Stimulated activated CD4-positive, alpha-beta T cell treated with anti-CD3 and anti-CD28 coated beads, Interleukin-4, amount 100 ng/mL, for 1 hour (primary cell): ENCODE measurements at regions not wholly inside any gene's neighbourhood (a gene's known extent, or its start where the extent isn't known, plus 50 kb on each side); places are given as distances from the start of the nearest gene placed in this dataset.
"Not testable (repeated sequence)": the region's sequence is repeated elsewhere in the genome, so short reads cannot be mapped to it uniquely, and the experiment has no call there.

ENCODE experiments used
- DNase-seq: peaks from one replicate; pipeline ENCODE4 v3.0.0-alpha.2; 2020

DNA sequence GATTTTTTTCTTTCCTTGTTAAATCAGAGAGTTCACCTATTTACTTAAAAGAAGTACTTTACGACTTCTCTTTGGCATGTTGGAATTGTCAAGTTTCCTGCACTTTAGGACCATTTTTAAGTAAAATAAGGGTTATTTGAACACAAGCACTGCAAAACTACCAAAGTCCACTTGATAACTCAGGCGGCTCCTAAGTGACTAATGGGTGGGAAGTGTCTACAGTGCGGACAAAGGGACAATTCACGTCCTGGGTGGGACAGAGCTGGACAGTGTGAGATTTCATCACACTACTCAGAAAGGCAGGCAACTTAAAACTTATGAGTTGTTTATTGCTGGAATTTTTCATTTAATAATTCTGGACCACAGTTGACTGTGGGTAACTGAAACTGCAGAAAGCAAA, 590.2 kb upstream of the UBE2E2 start:
- DNase-seq, result no peak

- no peak for DNase-seq
Observed at GRCh38 chr3:22615790-22616189, 587.3 kb upstream of the UBE2E2 start.

GRCh38 chr3:22617372-22617771, 585.8 kb upstream of the UBE2E2 start:
- no peak for DNase-seq

- no peak for DNase-seq
Observed at GRCh38 chr3:22620498-22620897, 582.6 kb upstream of the UBE2E2 start.

DNA sequence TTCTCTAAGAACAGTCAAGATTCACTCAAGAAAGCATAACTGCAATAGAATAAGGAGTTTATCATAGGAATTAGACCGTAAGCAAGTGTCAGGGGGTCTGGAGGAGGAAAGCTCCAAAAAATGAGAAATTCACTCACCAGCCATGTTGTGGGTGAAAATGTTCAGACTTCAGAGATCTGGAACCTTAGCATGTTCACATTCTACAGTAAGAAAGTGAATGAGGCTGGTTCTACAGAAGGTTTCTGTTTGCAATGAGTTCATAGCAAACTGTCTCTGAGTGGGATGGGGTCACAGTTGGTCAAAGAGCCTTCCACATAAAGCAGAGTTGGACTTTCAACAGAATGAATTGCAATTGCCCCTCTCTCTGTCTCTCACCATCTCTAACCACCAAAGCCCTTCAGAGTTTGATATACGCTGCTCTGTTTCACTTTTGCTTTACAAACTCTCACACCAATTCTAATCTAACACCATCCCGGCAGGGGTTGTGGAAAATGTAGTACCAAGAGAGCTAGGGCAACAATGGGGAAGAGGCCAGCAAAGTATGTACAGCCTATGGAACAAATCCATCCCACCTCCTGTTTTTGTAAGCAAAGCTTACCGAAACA, 581.8 kb upstream of the UBE2E2 start:
- no peak for DNase-seq

GRCh38 chr3:22627993-22628499, 575.1 kb upstream of the UBE2E2 start:
- DNase-seq, result no peak

- no peak for DNase-seq
Observed at GRCh38 chr3:22632536-22632935, 570.6 kb upstream of the UBE2E2 start.

GRCh38 chr3:22634433-22634832, 568.7 kb upstream of the UBE2E2 start:
- no peak for DNase-seq

DNA sequence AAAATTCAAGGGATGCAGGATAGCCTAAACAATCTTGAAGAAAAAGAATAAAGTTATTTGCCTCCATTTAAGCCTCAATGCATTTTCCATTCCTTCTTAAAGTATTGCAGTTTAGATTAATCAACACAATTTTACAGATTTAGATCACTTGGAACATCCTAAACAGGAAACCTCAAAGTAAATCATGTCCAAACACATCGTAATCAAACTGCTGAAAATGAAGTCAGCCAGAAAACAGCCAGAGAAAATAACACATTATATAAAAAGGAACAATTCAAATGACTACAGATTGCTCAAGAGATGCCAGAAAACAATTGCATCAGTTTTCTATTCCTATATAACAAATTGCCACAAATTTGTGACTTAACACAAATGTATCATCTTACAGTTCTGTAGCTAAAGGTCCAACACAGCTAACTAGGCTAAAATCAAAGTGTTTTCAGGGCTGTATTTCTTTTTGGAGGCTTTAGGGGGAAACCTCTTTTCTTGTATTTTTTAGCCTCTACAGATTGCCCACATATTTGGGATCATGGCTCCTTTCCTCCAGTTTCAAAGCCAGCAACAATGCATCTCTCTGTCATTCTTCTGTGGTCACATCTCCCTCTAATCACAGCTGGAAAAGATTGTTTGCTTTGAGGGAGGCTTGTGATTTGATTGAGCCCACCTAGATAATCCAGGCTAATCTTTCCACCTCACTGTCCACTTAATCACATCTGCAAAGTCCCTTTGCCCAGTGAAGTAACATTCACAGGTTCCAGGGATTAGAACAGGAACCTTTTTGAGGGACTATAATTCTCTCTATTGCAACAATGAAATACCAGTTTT, 543.3 kb upstream of the UBE2E2 start:
- no peak for DNase-seq

GRCh38 chr3:22660606-22661005, 542.5 kb upstream of the UBE2E2 start:
- no peak for DNase-seq

DNA sequence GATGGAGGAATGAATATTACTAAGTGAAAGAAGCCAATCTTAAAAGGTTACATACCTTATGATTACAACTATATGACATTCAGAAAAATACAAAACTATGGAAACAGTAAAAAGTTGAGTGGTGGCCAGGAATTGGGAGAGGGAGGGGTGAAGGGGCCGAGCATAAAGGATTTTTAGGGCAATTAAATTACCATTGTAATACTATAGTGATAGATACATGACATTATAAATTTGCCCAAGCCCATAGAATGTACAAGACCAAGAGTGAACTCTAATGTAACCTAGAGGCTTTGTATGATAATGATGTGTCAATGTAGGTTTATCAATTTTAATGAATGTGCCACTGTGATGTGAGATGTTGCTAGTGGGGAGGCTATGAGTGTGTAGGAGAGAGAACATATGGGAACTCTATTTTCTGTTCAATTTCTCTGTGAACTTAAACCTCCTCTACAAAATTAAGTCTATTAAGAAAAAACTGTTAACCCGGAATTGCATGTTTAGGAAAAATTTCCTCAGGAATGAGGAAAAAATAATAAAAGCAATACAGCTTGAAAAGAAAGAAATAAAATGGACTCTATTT, 541.9 kb upstream of the UBE2E2 start:
- no peak for DNase-seq

DNA sequence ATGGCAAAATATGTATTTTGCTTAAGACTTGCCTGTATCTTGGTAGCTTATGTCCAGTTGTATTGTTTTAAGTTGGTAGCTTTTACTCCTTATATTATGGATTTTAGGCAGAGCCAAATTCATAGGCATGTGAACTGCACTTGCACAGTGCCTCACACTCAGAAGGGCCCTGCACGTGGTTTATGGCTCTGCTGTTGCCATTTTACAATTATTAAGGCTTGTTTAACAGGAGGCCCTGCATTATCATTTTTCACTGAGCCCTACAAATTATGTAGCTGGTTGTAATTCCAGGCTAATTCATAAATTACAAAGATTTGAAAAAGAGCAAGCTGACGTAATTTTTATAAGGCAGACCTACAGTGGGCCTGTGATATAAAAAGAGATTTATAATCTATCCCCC, 537.6 kb upstream of the UBE2E2 start:
- no peak for DNase-seq

- DNase-seq, result no peak
Observed at GRCh38 chr3:22666736-22667135, 536.4 kb upstream of the UBE2E2 start.

DNA sequence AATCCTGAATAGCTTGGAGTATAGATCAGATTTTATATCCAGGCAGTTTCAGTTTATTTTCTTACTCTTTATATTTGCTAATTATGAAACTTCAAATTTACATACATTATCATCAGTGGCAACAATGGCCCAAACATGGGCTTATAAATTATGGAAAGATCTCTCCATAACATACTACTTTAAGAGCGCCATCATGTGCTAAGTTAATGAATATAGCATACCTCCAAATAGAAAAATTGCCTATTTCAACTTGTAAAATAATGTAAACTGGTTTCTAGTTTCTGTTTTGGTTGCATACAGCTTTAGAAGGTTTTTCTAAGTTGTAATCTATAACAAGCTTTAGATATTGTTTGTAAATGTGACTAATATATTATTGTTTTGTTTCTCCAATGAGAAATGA, 531.3 kb upstream of the UBE2E2 start:
- no peak for DNase-seq

DNA sequence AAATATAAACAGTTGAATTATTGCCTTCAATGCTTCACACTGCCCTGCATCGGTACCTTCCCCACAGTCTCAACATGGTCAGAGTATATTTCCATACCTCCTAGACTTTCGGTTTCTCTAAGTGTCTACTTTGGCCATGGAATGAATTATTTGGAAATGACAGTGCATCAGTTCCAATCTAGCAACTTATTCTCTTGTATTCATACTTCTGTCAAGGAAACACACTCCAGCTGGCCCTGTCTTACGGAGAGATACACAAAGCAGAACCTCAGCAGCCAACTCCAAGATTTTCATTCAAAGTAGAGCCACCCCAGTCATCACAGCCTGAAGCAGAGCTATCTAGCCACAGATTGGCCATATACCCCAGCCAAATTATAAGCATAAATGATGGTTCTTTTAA, 518.4 kb upstream of the UBE2E2 start:
- no peak for DNase-seq

GRCh38 chr3:22685597-22685996, 517.5 kb upstream of the UBE2E2 start:
- DNase-seq, result no peak

DNA sequence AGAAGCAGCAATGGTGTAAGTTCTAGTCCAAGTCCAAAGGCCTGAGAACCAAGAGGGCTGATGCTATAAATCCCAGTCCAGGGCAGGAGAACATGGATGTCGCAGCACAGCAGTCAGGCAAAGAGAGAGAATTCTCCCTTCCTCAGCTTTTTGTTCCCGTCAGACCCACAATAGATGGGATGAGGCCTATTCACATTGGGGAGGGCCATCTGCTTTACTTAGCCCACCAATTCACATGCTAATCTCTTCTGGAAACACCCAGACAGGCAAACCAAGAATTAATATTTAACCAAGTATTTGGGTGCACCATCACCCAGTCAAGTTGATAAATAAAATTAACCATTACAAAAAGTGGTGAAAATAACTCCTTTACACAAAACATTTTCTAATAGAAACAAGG, 511.7 kb upstream of the UBE2E2 start:
- no peak for DNase-seq

DNA sequence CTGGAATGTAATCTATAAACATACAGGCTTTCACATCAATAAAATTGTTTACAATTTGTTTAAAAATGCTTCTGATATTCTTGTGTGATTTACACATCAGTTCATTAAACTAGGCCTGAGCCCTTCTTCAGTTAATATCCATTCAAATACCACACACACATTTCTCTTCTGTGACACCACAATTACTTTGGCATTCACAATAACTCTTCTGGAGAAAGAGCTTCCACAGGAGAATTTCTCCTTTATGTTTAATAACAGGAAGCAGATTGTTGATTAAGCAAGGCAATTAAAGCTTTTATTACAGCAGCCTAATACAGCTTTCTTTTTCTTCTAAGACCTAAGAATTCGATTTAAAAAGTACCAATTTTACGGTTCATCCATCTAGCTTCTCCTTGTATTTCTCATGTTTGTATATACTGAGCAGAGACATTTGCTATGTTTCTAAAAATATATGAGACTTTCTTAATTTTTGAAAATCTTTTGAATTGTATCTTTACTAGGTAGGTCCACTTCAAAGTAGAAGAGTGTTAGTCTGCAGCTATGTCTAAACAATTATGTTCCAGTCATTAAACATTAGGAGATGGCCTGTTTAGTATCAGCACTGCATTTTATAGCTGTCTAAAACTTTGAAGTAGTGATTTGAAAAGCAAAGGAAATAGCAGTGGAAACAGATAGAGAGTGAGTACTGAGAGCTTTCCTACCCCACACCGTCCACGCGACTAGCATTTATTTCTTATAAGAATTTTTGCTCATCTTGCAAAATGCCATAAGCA, 511.1 kb upstream of the UBE2E2 start:
- no peak for DNase-seq

DNA sequence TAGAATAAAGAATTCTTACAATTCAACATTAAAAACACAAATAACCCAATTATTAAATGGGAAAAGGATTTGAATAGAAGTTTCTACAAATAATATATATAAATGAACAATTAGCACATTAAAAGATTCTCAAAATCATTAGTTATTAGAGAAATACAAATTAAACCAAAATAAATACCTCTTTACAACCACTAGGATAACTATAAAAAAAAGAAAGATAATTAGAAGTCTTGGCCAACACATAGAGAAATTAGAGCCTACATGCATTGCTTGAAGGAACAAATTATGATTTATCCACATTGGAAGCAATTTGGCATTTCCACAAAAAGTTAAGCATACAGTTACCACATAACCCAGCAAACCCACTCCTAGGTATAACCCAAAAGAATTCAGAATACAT, 502.3 kb upstream of the UBE2E2 start:
- DNase-seq, result no peak

- DNase-seq, result no peak
Observed at GRCh38 chr3:22704166-22704565, 499.0 kb upstream of the UBE2E2 start.

DNA sequence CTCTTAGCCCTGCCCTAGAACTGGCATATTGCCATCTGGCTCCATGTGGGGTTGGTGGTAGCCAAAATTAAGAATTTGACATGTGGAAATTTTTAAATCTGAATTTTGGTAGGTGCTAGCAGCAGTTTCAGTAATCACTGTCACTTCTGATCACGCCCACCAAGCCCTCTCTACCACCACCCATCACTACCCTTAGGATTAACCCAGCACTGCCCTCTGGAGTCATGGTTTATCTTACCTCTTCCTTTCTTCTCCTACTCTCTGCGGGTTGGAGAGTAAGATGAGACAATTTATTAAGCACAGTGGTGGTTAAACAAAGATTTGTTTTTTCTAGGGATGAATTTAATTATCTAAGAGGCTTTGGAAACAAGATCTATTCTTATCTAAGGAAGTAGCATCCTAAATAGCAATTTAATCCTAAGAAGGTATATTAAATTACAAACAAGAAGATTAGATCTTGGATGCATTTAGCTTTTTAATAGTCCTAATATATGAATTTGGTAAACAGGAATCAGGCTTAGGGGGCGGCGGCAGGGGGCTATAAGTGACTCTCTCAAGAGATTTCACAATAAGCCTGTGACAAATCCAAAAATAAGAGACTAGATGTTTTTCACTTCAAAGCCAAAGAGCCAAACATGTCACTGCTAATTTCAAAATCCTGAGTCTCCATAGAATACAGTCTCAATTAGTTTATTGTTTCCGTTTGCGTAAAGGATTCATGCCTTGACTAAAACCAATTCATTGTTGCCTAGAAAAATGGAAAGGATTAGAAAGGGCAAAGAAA, 498.4 kb upstream of the UBE2E2 start:
- no peak for DNase-seq

GRCh38 chr3:22706922-22707321, 496.2 kb upstream of the UBE2E2 start:
- DNase-seq, result not testable (repeated sequence)

GRCh38 chr3:22713936-22714335, 489.2 kb upstream of the UBE2E2 start:
- DNase-seq, result no peak
